ENCODE measurements at regions not wholly inside any gene's neighbourhood (a gene's known extent, or its start where the extent isn't known, plus 50 kb on each side); places are given as distances from the start of the nearest gene placed in this dataset.

- TF ChIP-seq SP1 (IDR thresholded peaks at IDR 0.05) (no peak), HNF4G (IDR thresholded peaks at IDR 0.05) (no peak), REST (IDR thresholded peaks at IDR 0.05) (no peak), YY1 (IDR thresholded peaks at IDR 0.05) (no peak), EGR1 (IDR thresholded peaks at IDR 0.05; ENCODE audit: low read depth in 2 of 2) (no peak), JUND (IDR thresholded peaks at IDR 0.05) (no peak), ATF3 (IDR thresholded peaks at IDR 0.05) (no peak), TAF1 (conservative IDR thresholded peaks at IDR 0.05) (no peak), CTCF (IDR thresholded peaks at IDR 0.05; ENCODE audit: low read depth, low read length, missing input control) (no peak), FOXA2 (IDR thresholded peaks at IDR 0.05) (no peak)
- H3K4me1 ChIP-seq (ENCODE audit: control insufficient read depth in 4 of 4, insufficient read depth in 4 of 4, low read length in 3 of 4): no peaks in the 10 kb centered on the region
- no peak overlapping the region for H3K27ac ChIP-seq (ENCODE audit: low read depth in 1 of 2, low read length in 2 of 2)
- H3K4me3 ChIP-seq (ENCODE audit: low read depth in 1 of 3, low read length in 3 of 3): no peak overlapping the region
- H3K9me3 ChIP-seq (ENCODE audit: control insufficient read depth in 4 of 4, low read length in 3 of 4): no peaks in the 10 kb centered on the region
- H3K36me3 ChIP-seq (ENCODE audit: control insufficient read depth in 4 of 4, insufficient read depth in 3 of 4, low read depth in 1 of 4, low read length in 3 of 4): no peaks in the 10 kb centered on the region
- no peaks in the 10 kb centered on the region for H3K27me3 ChIP-seq (ENCODE audit: control insufficient read depth in 4 of 4, insufficient read depth in 4 of 4, low read length in 3 of 4)
- 92% methylated on average over 2 of the region's 2 CpGs for WGBS
- H3K9ac ChIP-seq (ENCODE audit: low read depth in 1 of 2, low read length in 2 of 2): no peak overlapping the region
- DNase-seq (ENCODE audit: low spot score): no peak
Observed at GRCh38 chr22:33119044-33119443, 60.9 kb upstream of the SYN3 start.

- Histone ChIP-seq H3K36me3 (ENCODE audit: control insufficient read depth in 4 of 4, insufficient read depth in 3 of 4, low read depth in 1 of 4, low read length in 3 of 4) (no peaks in the 10 kb centered on the region), H3K9ac (ENCODE audit: low read depth in 1 of 2, low read length in 2 of 2) (no peak overlapping the region), H3K4me3 (ENCODE audit: low read depth in 1 of 3, low read length in 3 of 3) (no peak overlapping the region), H3K4me1 (ENCODE audit: control insufficient read depth in 4 of 4, insufficient read depth in 4 of 4, low read length in 3 of 4) (no peaks in the 10 kb centered on the region), H3K27me3 (ENCODE audit: control insufficient read depth in 4 of 4, insufficient read depth in 4 of 4, low read length in 3 of 4) (no peaks in the 10 kb centered on the region), H3K9me3 (ENCODE audit: control insufficient read depth in 4 of 4, low read length in 3 of 4) (no peaks in the 10 kb centered on the region), H3K27ac (ENCODE audit: low read depth in 1 of 2, low read length in 2 of 2) (no peak overlapping the region)
- TF ChIP-seq RAD21 (IDR thresholded peaks at IDR 0.05): no peak
- no peak for TF ChIP-seq YY1 (IDR thresholded peaks at IDR 0.05)
- no peak for TF ChIP-seq NR2F2 (IDR thresholded peaks at IDR 0.05)
- no peak for TF ChIP-seq FOXA2 (IDR thresholded peaks at IDR 0.05)
- no peak for TF ChIP-seq RXRA (IDR thresholded peaks at IDR 0.05)
- TF ChIP-seq HNF4G (IDR thresholded peaks at IDR 0.05): no peak
- no peak for TF ChIP-seq EGR1 (IDR thresholded peaks at IDR 0.05; ENCODE audit: low read depth in 2 of 2)
- TF ChIP-seq MAX (IDR thresholded peaks at IDR 0.05): no peak
- TF ChIP-seq ZBTB33 (IDR thresholded peaks at IDR 0.05): no peak
- no peak for TF ChIP-seq TAF1 (conservative IDR thresholded peaks at IDR 0.05)
- no peak for TF ChIP-seq SP1 (IDR thresholded peaks at IDR 0.05)
- no peak for TF ChIP-seq FOXA1 (IDR thresholded peaks at IDR 0.05)
- no peak for TF ChIP-seq JUND (IDR thresholded peaks at IDR 0.05)
- no peak for TF ChIP-seq GABPA (IDR thresholded peaks at IDR 0.05 in 1 of 2, conservative IDR thresholded peaks at IDR 0.05 in 1 of 2)
- TF ChIP-seq HNF4A (conservative IDR thresholded peaks at IDR 0.05): no peak
- TF ChIP-seq ATF3 (IDR thresholded peaks at IDR 0.05): no peak
- DNase-seq (ENCODE audit: low spot score): no peak
Observed at GRCh38 chr22:33117821-33118220, 59.6 kb upstream of the SYN3 start.
